Uterus (tissue), 2 donors: ENCODE measurements at regions not wholly inside any gene's neighbourhood (a gene's known extent, or its start where the extent isn't known, plus 50 kb on each side); places are given as distances from the start of the nearest gene placed in this dataset.

Source experiments
- POLR2A ChIP-seq, 2 donors: fragments of 450-650 bp; IDR thresholded peaks; one replicate each; pipeline ENCODE4 v1.6.1; 2016; ENCODE audit warnings: antibody characterized with exemption in 2 of 2, mild to moderate bottlenecking in 1 of 2, moderate library complexity in 1 of 2
- TF ChIP-seq, protein P1 (sequence below), 4 experiments: fragments of 200-600 bp in 2 of 4; fragments of 450-650 bp in 2 of 4; sonication (generic) in 2 of 4; IDR thresholded peaks; one replicate each; pipeline ENCODE4 v1.5.1; 2016 to 2019; ENCODE audit warnings: antibody characterized with exemption in 4 of 4, mild to moderate bottlenecking in 2 of 4, moderate library complexity in 1 of 4

DNA sequence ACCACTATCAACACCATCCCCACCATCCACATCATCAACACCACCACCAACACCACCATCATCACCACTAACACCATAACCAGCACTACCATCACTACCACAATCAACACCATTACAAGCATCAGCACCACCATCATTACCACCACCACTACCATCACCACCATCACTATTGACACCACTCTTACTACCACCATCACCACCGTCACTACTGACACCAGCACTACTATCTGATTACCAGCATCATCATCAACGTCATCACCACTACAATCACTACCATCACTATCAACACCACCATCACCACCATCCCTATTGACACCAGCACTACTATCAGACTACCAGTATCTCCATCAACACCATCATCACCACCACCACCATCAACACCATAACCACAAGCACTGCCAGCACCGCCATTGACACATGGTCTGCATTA, 106.1 kb upstream of the RUNX3 start:
- no peak for TF ChIP-seq POLR2A (IDR thresholded peaks at IDR 0.05)
- TF ChIP-seq, protein P1, sequence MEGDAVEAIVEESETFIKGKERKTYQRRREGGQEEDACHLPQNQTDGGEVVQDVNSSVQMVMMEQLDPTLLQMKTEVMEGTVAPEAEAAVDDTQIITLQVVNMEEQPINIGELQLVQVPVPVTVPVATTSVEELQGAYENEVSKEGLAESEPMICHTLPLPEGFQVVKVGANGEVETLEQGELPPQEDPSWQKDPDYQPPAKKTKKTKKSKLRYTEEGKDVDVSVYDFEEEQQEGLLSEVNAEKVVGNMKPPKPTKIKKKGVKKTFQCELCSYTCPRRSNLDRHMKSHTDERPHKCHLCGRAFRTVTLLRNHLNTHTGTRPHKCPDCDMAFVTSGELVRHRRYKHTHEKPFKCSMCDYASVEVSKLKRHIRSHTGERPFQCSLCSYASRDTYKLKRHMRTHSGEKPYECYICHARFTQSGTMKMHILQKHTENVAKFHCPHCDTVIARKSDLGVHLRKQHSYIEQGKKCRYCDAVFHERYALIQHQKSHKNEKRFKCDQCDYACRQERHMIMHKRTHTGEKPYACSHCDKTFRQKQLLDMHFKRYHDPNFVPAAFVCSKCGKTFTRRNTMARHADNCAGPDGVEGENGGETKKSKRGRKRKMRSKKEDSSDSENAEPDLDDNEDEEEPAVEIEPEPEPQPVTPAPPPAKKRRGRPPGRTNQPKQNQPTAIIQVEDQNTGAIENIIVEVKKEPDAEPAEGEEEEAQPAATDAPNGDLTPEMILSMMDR (IDR thresholded peaks at IDR 0.05) = no peak
